Gastroesophageal sphincter (tissue), 4 donors: ENCODE measurements at regions not wholly inside any gene's neighbourhood (a gene's known extent, or its start where the extent isn't known, plus 50 kb on each side); places are given as distances from the start of the nearest gene placed in this dataset.
"Not testable (repeated sequence)": the region's sequence is repeated elsewhere in the genome, so short reads cannot be mapped to it uniquely, and the experiment has no call there.

Experiments used
- ATAC-seq: fragments of 150-250 bp; one replicate; pipeline ENCODE4 v1.9.1; 2016; ENCODE audit warnings: mild to moderate bottlenecking, moderate library complexity
- H3K27ac ChIP-seq, 4 donors: fragments of 200-600 bp; sonication (generic) in 3 of 4; 1 replicate in 3 of 4; 2 replicates in 1 of 4; pipeline ENCODE4 v1.5.1; 2016 to 2019
- H3K27me3 ChIP-seq: fragments of 200-600 bp; sonication (generic); one replicate; pipeline ENCODE4 v1.5.1; 2019
- H3K36me3 ChIP-seq, 2 donors: fragments of 200-600 bp; sonication (generic); one replicate each; pipeline ENCODE4 v1.5.1; 2019; ENCODE audit warnings: control low read depth in 1 of 2
- H3K4me1 ChIP-seq, 3 donors: fragments of 200-600 bp; sonication (generic); 1 replicate in 2 of 3; 2 replicates in 1 of 3; pipeline ENCODE4 v1.5.1; 2016 to 2019; ENCODE audit warnings: control low read depth in 2 of 3
- H3K4me3 ChIP-seq, 2 donors: fragments of 200-600 bp; sonication (generic); one replicate each; pipeline ENCODE4 v1.5.1; 2019; ENCODE audit warnings: mild to moderate bottlenecking in 1 of 2, moderate library complexity in 1 of 2
- H3K9me3 ChIP-seq, 3 donors: fragments of 200-600 bp; sonication (generic); one replicate each; pipeline ENCODE4 v1.5.1; 2017 to 2019; ENCODE audit warnings: control low read depth in 2 of 3
- EP300 ChIP-seq: sonication (generic); formaldehyde crosslinking; IDR thresholded peaks from one replicate; pipeline ENCODE4 v1.6.1; 2017; ENCODE audit warnings: antibody characterized with exemption, mild to moderate bottlenecking
- POLR2A ChIP-seq, 2 donors: fragments of 450-650 bp; IDR thresholded peaks; one replicate each; pipeline ENCODE4 v1.6.1; 2017; ENCODE audit warnings: antibody characterized with exemption in 2 of 2, mild to moderate bottlenecking in 2 of 2, moderate library complexity in 1 of 2
- POLR2AphosphoS5 ChIP-seq: sonication (generic); formaldehyde crosslinking; IDR thresholded peaks from one replicate; pipeline ENCODE4 v1.6.1; 2017; ENCODE audit warnings: antibody characterized with exemption
- WGBS, 2 donors: methylation state at CpG; one replicate each; pipeline ENCODE4 v1.1.5; 2018; ENCODE audit warnings: low coverage in 1 of 2; 5-methylcytosine and 5-hydroxymethylcytosine counted together
- TF ChIP-seq, protein P1 (sequence below), 4 experiments: fragments of 200-600 bp in 2 of 4; fragments of 450-650 bp in 2 of 4; sonication (generic) in 1 of 4; IDR thresholded peaks; one replicate each; pipeline ENCODE4 v1.5.1; 2017 to 2019; ENCODE audit warnings: antibody characterized with exemption in 4 of 4, mild to moderate bottlenecking in 2 of 4, moderate library complexity in 2 of 4

DNA sequence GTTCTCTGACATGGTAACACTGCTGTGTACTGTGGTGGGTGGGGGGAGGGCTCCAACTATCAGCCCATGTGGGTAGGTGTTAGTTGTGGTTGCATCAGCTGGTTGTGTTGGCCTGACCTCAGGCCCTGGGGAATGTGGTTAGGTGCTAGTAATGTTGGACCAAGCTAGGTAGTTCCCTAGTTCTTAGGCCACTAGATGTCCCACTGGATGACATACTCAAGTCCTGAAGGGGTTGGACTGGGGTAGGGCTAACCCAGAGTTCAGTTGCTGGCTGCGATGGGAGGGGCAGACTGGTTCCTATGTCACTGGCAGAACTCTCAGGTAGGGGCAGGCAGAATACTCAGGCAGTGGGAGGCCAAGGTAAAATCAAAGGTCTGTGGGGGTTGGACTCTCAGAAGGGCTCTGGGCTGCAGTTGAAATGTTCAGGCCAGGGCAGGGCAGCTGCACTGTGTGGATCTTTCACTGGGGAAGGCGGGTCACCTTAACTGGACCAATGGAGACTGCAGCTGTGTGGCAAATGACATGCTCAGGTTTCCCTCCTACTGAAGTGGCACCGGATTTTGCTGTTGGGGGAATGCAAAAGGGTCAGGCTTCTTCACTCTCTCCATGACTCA, 870.7 kb downstream of the LRRIQ3 start:
- H3K27ac ChIP-seq, result no peak overlapping the region
- ATAC-seq, result no peak
- no peaks in the 10 kb centered on the region for H3K27me3 ChIP-seq
- no peaks in the 10 kb centered on the region for H3K36me3 ChIP-seq
- peaks cover 0 to 41% (median 0%) of the 10 kb centered on the region in 3 donors for H3K9me3 ChIP-seq
- no peak overlapping the region for H3K4me3 ChIP-seq
- TF ChIP-seq POLR2AphosphoS5, result no peak
- TF ChIP-seq POLR2A (IDR thresholded peaks at IDR 0.05), result no peak
- TF ChIP-seq, protein P1, sequence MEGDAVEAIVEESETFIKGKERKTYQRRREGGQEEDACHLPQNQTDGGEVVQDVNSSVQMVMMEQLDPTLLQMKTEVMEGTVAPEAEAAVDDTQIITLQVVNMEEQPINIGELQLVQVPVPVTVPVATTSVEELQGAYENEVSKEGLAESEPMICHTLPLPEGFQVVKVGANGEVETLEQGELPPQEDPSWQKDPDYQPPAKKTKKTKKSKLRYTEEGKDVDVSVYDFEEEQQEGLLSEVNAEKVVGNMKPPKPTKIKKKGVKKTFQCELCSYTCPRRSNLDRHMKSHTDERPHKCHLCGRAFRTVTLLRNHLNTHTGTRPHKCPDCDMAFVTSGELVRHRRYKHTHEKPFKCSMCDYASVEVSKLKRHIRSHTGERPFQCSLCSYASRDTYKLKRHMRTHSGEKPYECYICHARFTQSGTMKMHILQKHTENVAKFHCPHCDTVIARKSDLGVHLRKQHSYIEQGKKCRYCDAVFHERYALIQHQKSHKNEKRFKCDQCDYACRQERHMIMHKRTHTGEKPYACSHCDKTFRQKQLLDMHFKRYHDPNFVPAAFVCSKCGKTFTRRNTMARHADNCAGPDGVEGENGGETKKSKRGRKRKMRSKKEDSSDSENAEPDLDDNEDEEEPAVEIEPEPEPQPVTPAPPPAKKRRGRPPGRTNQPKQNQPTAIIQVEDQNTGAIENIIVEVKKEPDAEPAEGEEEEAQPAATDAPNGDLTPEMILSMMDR (IDR thresholded peaks at IDR 0.05), result no peak
- no peak for TF ChIP-seq EP300
- no peaks in the 10 kb centered on the region for H3K4me1 ChIP-seq
- 80 to 100% methylated on average over 1 to 2 of the region's 3 CpGs for WGBS, 2 donors

DNA sequence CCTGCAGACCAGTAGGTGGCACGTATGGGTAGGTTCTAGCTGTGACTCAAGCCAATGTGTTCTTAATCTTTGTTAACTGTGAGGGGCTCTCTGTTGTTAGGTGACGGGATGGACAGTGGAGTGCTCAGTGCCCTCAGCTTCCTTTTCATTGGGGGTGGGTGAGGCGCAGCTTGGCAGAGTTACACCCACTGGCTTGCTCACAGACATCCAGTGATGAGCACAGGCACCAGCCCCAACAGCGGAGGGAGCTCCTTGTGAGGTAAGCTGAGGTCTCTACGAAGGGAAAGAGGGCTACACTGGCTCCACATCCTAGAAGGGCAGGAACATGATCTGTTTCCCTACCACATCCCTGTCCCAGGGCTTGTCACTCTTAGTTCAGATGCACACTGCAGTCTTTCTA, 871.3 kb downstream of the LRRIQ3 start:
- ATAC-seq, result no peak
- TF ChIP-seq, protein P1 (IDR thresholded peaks at IDR 0.05), result no peak
- TF ChIP-seq EP300 (no peak), POLR2AphosphoS5 (no peak), POLR2A (IDR thresholded peaks at IDR 0.05) (no peak)
- Histone ChIP-seq H3K9me3 (peaks cover 0 to 34% (median 0%) of the 10 kb centered on the region in 3 donors), H3K27ac (no peak overlapping the region), H3K36me3 (no peaks in the 10 kb centered on the region), H3K4me1 (no peaks in the 10 kb centered on the region), H3K27me3 (no peaks in the 10 kb centered on the region), H3K4me3 (no peak overlapping the region)
- 80 to 83% methylated on average over 1 of the region's 5 CpGs for WGBS, 2 donors

DNA sequence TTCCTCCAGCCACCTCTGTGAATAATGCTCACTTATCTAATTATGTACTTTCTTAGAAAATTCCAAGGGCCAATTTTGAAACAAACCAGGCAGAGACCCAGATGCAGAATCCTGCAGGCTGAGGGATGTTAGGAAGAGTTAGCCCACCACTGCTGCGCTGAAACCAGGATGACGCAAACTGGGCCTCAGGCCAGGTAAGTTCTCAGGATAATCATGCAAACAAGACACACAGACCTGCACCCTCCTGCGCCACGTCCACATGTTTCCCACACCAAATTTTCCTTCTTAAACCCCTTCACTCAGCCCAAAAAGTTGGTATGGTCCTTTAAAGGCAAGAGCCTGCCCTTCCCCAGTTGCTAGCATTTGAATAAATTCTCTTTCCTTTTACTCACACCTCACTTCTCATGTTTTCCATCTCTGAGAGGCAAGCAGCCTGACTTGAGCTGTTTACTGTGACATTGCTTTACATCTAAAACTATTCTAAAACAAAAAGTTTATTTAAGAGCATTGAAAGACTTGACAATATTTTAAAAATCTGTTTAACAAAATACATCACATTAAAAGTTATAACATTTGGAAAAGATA, 887.1 kb downstream of the LRRIQ3 start:
- TF ChIP-seq, protein P1 (IDR thresholded peaks at IDR 0.05), result no peak
- no peak for TF ChIP-seq POLR2A (IDR thresholded peaks at IDR 0.05)
- TF ChIP-seq POLR2AphosphoS5, result no peak
- TF ChIP-seq EP300, result no peak
- no peak overlapping the region for H3K4me3 ChIP-seq
- 47 to 61% methylated on average over 4 of the region's 4 CpGs for WGBS, 2 donors
- no peaks in the 10 kb centered on the region for H3K9me3 ChIP-seq
- no peaks in the 10 kb centered on the region for H3K4me1 ChIP-seq
- ATAC-seq, result no peak
- no peak overlapping the region for H3K27ac ChIP-seq
- H3K27me3 ChIP-seq, result no peaks in the 10 kb centered on the region
- no peaks in the 10 kb centered on the region for H3K36me3 ChIP-seq

GRCh38 chr1:73306899-73307555, 890.9 kb downstream of the LRRIQ3 start:
- Histone ChIP-seq H3K36me3 (no peaks in the 10 kb centered on the region), H3K27ac (no peak overlapping the region), H3K4me1 (no peaks in the 10 kb centered on the region), H3K9me3 (no peaks in the 10 kb centered on the region), H3K27me3 (no peaks in the 10 kb centered on the region), H3K4me3 (no peak overlapping the region)
- 86 to 92% methylated on average over 2 of the region's 2 CpGs for WGBS, 2 donors
- TF ChIP-seq EP300 (no peak), POLR2AphosphoS5 (no peak), POLR2A (IDR thresholded peaks at IDR 0.05) (no peak)
- TF ChIP-seq, protein P1 (IDR thresholded peaks at IDR 0.05), result no peak
- no peak for ATAC-seq

GRCh38 chr1:73273886-73274285, 924.1 kb downstream of the LRRIQ3 start:
- Histone ChIP-seq H3K27me3 (no peaks in the 10 kb centered on the region), H3K9me3 (peaks cover 0 to 15% (median 0%) of the 10 kb centered on the region in 3 donors), H3K36me3 (no peaks in the 10 kb centered on the region), H3K4me3 (no peak overlapping the region), H3K27ac (no peak overlapping the region), H3K4me1 (no peaks in the 10 kb centered on the region)
- no peak for TF ChIP-seq POLR2A (IDR thresholded peaks at IDR 0.05)
- TF ChIP-seq POLR2AphosphoS5, result no peak
- TF ChIP-seq, protein P1 (IDR thresholded peaks at IDR 0.05), result no peak
- TF ChIP-seq EP300, result no peak
- 84% methylated on average over 2 of the region's 2 CpGs for WGBS, 2 donors
- ATAC-seq, result no peak

- peaks cover 0 to 41% (median 0%) of the 10 kb centered on the region in 3 donors for H3K9me3 ChIP-seq
- not testable (repeated sequence) for H3K4me1 ChIP-seq, H3K36me3 ChIP-seq, H3K27me3 ChIP-seq, H3K27ac ChIP-seq, ATAC-seq, H3K4me3 ChIP-seq
Measured at GRCh38 chr1:73245196-73245595, 952.8 kb downstream of the LRRIQ3 start.
